PC-9 (cell line): ENCODE measurements at regions not wholly inside any gene's neighbourhood (a gene's known extent, or its start where the extent isn't known, plus 50 kb on each side); places are given as distances from the start of the nearest gene placed in this dataset.

ENCODE experiments used
- BruUV-seq: library from RNA; stranded (reverse); fragments of 400-500 nt; replicated peaks from 2 replicates; lab custom pipeline; 2021; lab: Mats Ljungman, UMichigan
- CTCF ChIA-PET: fragments of 300-600 bp; sonication (Branson Sonifier 250); formaldehyde crosslinking; loops from one replicate; lab custom pipeline; 2022; ENCODE audit warnings: antibody characterized with exemption; lab: Charles Lee
- POLR2A ChIA-PET: fragments of 300-600 bp; sonication (Branson Sonifier 250); formaldehyde crosslinking; loops from one replicate; lab custom pipeline; 2022; ENCODE audit warnings: antibody characterized with exemption; ENCODE audit not compliant: unreplicated experiment; lab: Charles Lee
- DNase-seq, 2 experiments: peaks; one replicate each; pipeline versions ENCODE4 v3.0.0 to v3.0.0-alpha.2; 2015 to 2022; ENCODE audit warnings: mixed read lengths in 1 of 2
- H2AFZ ChIP-seq: fragments of 200-600 bp; sonication (generic); 2 replicates; pipeline ENCODE4 v1.8.1; 2017; ENCODE audit warnings: antibody characterized with exemption
- H3F3A ChIP-seq: fragments of 200-600 bp; sonication (generic); 2 replicates; pipeline ENCODE4 v1.8.1; 2017; ENCODE audit warnings: antibody characterized with exemption, mild to moderate bottlenecking, low read depth; ENCODE audit not compliant: insufficient read depth
- H3K27ac ChIP-seq: fragments of 200-600 bp; sonication (generic); 2 replicates; pipeline ENCODE4 v1.6.1; 2016; ENCODE audit warnings: mixed run types
- H3K27me3 ChIP-seq: fragments of 200-600 bp; sonication (generic); 2 replicates; pipeline ENCODE4 v1.6.1; 2016; ENCODE audit warnings: low read depth, mixed run types; ENCODE audit not compliant: insufficient read depth
- H3K36me3 ChIP-seq: fragments of 200-600 bp; sonication (generic); 2 replicates; pipeline ENCODE4 v1.6.1; 2016; ENCODE audit warnings: low read depth, mixed run types
- H3K4me1 ChIP-seq: fragments of 200-600 bp; sonication (generic); replicated peaks from 2 replicates; pipeline ENCODE4 v1.6.1; 2016; ENCODE audit warnings: mixed run types; ENCODE audit not compliant: insufficient read depth
- H3K4me2 ChIP-seq: fragments of 200-600 bp; sonication (generic); 2 replicates; pipeline ENCODE4 v1.6.1; 2017; ENCODE audit warnings: mixed run types
- H3K4me3 ChIP-seq: fragments of 200-600 bp; sonication (generic); 2 replicates; pipeline ENCODE4 v1.6.1; 2016; ENCODE audit warnings: mixed run types
- H3K79me2 ChIP-seq: fragments of 200-600 bp; sonication (generic); 2 replicates; pipeline ENCODE4 v1.6.1; 2017; ENCODE audit warnings: low read depth, mixed run types
- H3K9me2 ChIP-seq: fragments of 200-600 bp; sonication (generic); 2 replicates; pipeline ENCODE4 v1.8.1; 2017; ENCODE audit warnings: mild to moderate bottlenecking; ENCODE audit not compliant: insufficient read depth
- H3K9me3 ChIP-seq: fragments of 200-600 bp; sonication (generic); 2 replicates; pipeline ENCODE4 v1.8.1; 2016; ENCODE audit warnings: low read depth; ENCODE audit not compliant: insufficient read depth
- H4K20me1 ChIP-seq: fragments of 200-600 bp; sonication (generic); 2 replicates; pipeline ENCODE4 v1.8.1; 2017; ENCODE audit not compliant: insufficient read depth
- CTCF ChIP-seq: fragments of 200-600 bp; sonication (generic); conservative IDR thresholded peaks from 2 replicates; pipeline ENCODE4 v1.6.1; 2017; ENCODE audit warnings: mixed run types, antibody characterized with exemption, mild to moderate bottlenecking, moderate library complexity
- EZH2 ChIP-seq: fragments of 200-600 bp; sonication (generic); IDR thresholded peaks from 2 replicates; pipeline ENCODE4 v1.8.0; 2017; ENCODE audit warnings: antibody characterized with exemption, low read depth
- intact Hi-C: fragments of 100-400 bp; cut with micrococcal nuclease; formaldehyde crosslinking; loops from one replicate; pipeline ENCODE4 v1.10.0; 2022; ENCODE audit not compliant: unreplicated experiment

GRCh38 chr3:174495311-174495710 lies 363.8 kb upstream of the NAALADL2 start:
- H3F3A ChIP-seq = no peaks in the 10 kb centered on the region
- POLR2A ChIA-PET = no interaction called here
- H3K4me3 ChIP-seq = no peak overlapping the region
- H3K27me3 ChIP-seq = no peaks in the 10 kb centered on the region
- H3K4me1 ChIP-seq = no peaks in the 10 kb centered on the region
- intact Hi-C loops = no loop called here
- no peaks in the 10 kb centered on the region for H3K36me3 ChIP-seq
- CTCF ChIA-PET = interaction anchor here (0.6 kb wide), 1 partner anchor 9 kb away, joined by 3 read pairs; no protein-coding TSS in a partner anchor
- H4K20me1 ChIP-seq = no peaks in the 10 kb centered on the region
- BruUV-seq = no TSS peak
- no peaks in the 10 kb centered on the region for H3K79me2 ChIP-seq
- no peaks in the 10 kb centered on the region for H3K9me2 ChIP-seq
- no peaks in the 10 kb centered on the region for H3K9me3 ChIP-seq
- no peak overlapping the region for H2AFZ ChIP-seq
- no peak overlapping the region for H3K27ac ChIP-seq
- no peak for DNase-seq
- no peak overlapping the region for H3K4me2 ChIP-seq
- no peak for TF ChIP-seq EZH2
- TF ChIP-seq CTCF = no peak

- Histone ChIP-seq H3K36me3 (no peaks in the 10 kb centered on the region), H4K20me1 (no peaks in the 10 kb centered on the region), H3K4me3 (no peak overlapping the region), H3K9me3 (no peaks in the 10 kb centered on the region), H3K27me3 (no peaks in the 10 kb centered on the region), H3K9me2 (no peaks in the 10 kb centered on the region), H3K27ac (no peak overlapping the region), H3K79me2 (no peaks in the 10 kb centered on the region), H3K4me1 (no peaks in the 10 kb centered on the region), H3K4me2 (no peak overlapping the region), H3F3A (no peaks in the 10 kb centered on the region), H2AFZ (no peak overlapping the region)
- POLR2A ChIA-PET = no interaction called here
- no TSS peak for BruUV-seq
- TF ChIP-seq EZH2 = no peak
- TF ChIP-seq CTCF = no peak
- DNase-seq = no peak
- intact Hi-C loops = no loop called here
- CTCF ChIA-PET = interaction anchor here (0.6 kb wide), 1 partner anchor 8 kb away, joined by 3 read pairs; no protein-coding TSS in a partner anchor
These were observed 363.2 kb upstream of the NAALADL2 start for GRCh38 chr3:174495928-174496327.

- H3K27ac ChIP-seq = no peak overlapping the region
- ChIA-PET POLR2A (no interaction called here), CTCF (no interaction called here)
- no peaks in the 10 kb centered on the region for H3F3A ChIP-seq
- no peak overlapping the region for H3K4me3 ChIP-seq
- H3K9me2 ChIP-seq = no peaks in the 10 kb centered on the region
- no peak overlapping the region for H2AFZ ChIP-seq
- no peaks in the 10 kb centered on the region for H3K4me1 ChIP-seq
- no peak for TF ChIP-seq EZH2
- no peak for TF ChIP-seq CTCF
- intact Hi-C loops = no loop called here
- no peaks in the 10 kb centered on the region for H3K9me3 ChIP-seq
- no TSS peak for BruUV-seq
- no peak for DNase-seq
- H3K4me2 ChIP-seq = no peak overlapping the region
- H4K20me1 ChIP-seq = no peaks in the 10 kb centered on the region
- no peaks in the 10 kb centered on the region for H3K79me2 ChIP-seq
- H3K36me3 ChIP-seq = no peaks in the 10 kb centered on the region
- no peaks in the 10 kb centered on the region for H3K27me3 ChIP-seq
These were observed 360.5 kb upstream of the NAALADL2 start for GRCh38 chr3:174498638-174499037.
